C4-2B (cell line): ENCODE measurements at regions not wholly inside any gene's neighbourhood (a gene's known extent, or its start where the extent isn't known, plus 50 kb on each side); places are given as distances from the start of the nearest gene placed in this dataset.

Source experiments
- ZFX ChIP-seq: fragments of 450-650 bp; IDR thresholded peaks from 2 replicates; pipeline ENCODE4 v1.6.1; 2017
- TF ChIP-seq, protein P1 (sequence below): fragments of 450-650 bp; conservative IDR thresholded peaks from 2 replicates; pipeline ENCODE4 v1.5.1; 2017; ENCODE audit warnings: mild to moderate bottlenecking

DNA sequence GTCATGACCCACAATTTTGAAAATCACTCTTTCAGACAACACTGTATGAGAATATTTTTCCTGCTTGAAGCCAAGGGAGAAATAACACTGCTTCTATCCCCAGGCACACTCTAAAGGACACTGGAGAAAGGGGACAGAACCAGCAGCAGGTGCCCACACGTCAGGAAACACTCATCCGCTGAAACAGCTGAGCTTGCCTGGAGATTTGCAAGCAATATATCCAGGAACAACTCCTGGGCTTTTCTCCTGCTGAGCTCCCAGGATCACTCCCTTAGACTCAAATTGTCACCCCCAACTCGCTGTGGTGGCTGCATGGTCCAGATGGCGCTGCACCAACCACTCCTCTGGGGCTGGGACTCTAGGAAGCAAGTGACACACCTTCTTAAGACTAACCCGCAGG, 186.7 kb downstream of the ARL4C start:
- TF ChIP-seq, protein P1, sequence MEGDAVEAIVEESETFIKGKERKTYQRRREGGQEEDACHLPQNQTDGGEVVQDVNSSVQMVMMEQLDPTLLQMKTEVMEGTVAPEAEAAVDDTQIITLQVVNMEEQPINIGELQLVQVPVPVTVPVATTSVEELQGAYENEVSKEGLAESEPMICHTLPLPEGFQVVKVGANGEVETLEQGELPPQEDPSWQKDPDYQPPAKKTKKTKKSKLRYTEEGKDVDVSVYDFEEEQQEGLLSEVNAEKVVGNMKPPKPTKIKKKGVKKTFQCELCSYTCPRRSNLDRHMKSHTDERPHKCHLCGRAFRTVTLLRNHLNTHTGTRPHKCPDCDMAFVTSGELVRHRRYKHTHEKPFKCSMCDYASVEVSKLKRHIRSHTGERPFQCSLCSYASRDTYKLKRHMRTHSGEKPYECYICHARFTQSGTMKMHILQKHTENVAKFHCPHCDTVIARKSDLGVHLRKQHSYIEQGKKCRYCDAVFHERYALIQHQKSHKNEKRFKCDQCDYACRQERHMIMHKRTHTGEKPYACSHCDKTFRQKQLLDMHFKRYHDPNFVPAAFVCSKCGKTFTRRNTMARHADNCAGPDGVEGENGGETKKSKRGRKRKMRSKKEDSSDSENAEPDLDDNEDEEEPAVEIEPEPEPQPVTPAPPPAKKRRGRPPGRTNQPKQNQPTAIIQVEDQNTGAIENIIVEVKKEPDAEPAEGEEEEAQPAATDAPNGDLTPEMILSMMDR: no peak
- no peak for TF ChIP-seq ZFX
